Endothelial cell of umbilical vein (primary cell): ENCODE measurements at regions not wholly inside any gene's neighbourhood (a gene's known extent, or its start where the extent isn't known, plus 50 kb on each side); places are given as distances from the start of the nearest gene placed in this dataset.

Experiments used
- BruUV-seq: library from RNA; stranded (reverse); fragments of 400-500 nt; replicated peaks from 2 replicates; lab custom pipeline; 2021; lab: Mats Ljungman, UMichigan
- CTCF ChIA-PET: fragments of 300-600, 350-600 bp; sonication (Branson Sonifier 250); formaldehyde crosslinking; loops from one replicate; lab custom pipeline; 2021; ENCODE audit warnings: antibody characterized with exemption, inconsistent platforms; lab: Charles Lee
- POLR2A ChIA-PET: fragments of 300-600, 350-600 bp; sonication (Branson Sonifier 250); formaldehyde crosslinking; loops from one replicate; lab custom pipeline; 2021; ENCODE audit warnings: antibody characterized with exemption, inconsistent platforms; lab: Charles Lee
- DNase-seq: peaks from one replicate; pipeline ENCODE4 v3.0.0-alpha.2; 2011; ENCODE audit warnings: low read depth, low spot score
- FAIRE-seq: peaks from 2 replicates; lab custom pipeline; 2011; peaks lifted over from hg19 to GRCh38; lab: Jason Lieb, UNC
- H2AFZ ChIP-seq: 2 replicates; pipeline ENCODE4 v1.6.0; 2012; ENCODE audit warnings: low read depth, low read length, control low read depth, inconsistent platforms
- H3K27ac ChIP-seq: 2 replicates; pipeline ENCODE4 v1.5.1; 2011; ENCODE audit warnings: low read depth, mild to moderate bottlenecking, control low read depth, low read length, moderate library complexity; ENCODE audit not compliant: insufficient read depth
- H3K27me3 ChIP-seq, 2 experiments: 2 replicates each; pipeline versions ENCODE4 v1.6.0 to v1.6.1; 2011; ENCODE audit warnings: low read length in 2 of 2, mixed read lengths in 1 of 2; ENCODE audit not compliant: control insufficient read depth in 2 of 2, insufficient read depth in 2 of 2
- H3K36me3 ChIP-seq, 2 experiments: 2 replicates in 1 of 2; 3 replicates in 1 of 2; pipeline ENCODE4 v1.5.1; 2011; ENCODE audit warnings: low read length in 2 of 2, mild to moderate bottlenecking in 1 of 2, moderate library complexity in 1 of 2; ENCODE audit not compliant: control insufficient read depth in 2 of 2, insufficient read depth in 2 of 2; ENCODE audit errors: extremely low read depth in 1 of 2
- H3K4me1 ChIP-seq: 3 replicates; pipeline ENCODE4 v1.5.1; 2011; ENCODE audit warnings: mild to moderate bottlenecking, low read length; ENCODE audit not compliant: control insufficient read depth, insufficient read depth; ENCODE audit errors: extremely low read depth
- H3K4me2 ChIP-seq: 2 replicates; pipeline ENCODE4 v1.6.1; 2011; ENCODE audit warnings: low read length, control low read depth, mixed read lengths; ENCODE audit not compliant: insufficient read depth
- H3K4me3 ChIP-seq, 3 experiments: fragments of 200-600 bp in 1 of 3; sonication (generic), shearing (Covaris generic) in 1 of 3; replicated peaks in 1 of 3; 2 replicates each; pipeline ENCODE4 v1.5.1; 2011 to 2016; ENCODE audit warnings: control low read depth in 3 of 3, low read length in 3 of 3, mild to moderate bottlenecking in 2 of 3, inconsistent platforms in 1 of 3, low read depth in 1 of 3, moderate library complexity in 1 of 3; ENCODE audit not compliant: insufficient read depth in 1 of 3
- H3K79me2 ChIP-seq: 2 replicates; pipeline ENCODE4 v1.6.0; 2012; ENCODE audit warnings: low read length, inconsistent platforms; ENCODE audit not compliant: control insufficient read depth, insufficient read depth
- H3K9ac ChIP-seq: replicated peaks from 2 replicates; pipeline ENCODE3; 2011; ENCODE audit warnings: low read length, control low read depth; ENCODE audit not compliant: insufficient read depth; ENCODE audit errors: extremely low read depth
- H3K9me1 ChIP-seq: replicated peaks from 3 replicates; pipeline ENCODE4 v1.6.0; 2011; ENCODE audit warnings: mild to moderate bottlenecking, low read length; ENCODE audit not compliant: control insufficient read depth, insufficient read depth; ENCODE audit errors: extremely low read depth
- H3K9me3 ChIP-seq: replicated peaks from 2 replicates; pipeline ENCODE4 v1.5.1; 2012; ENCODE audit warnings: low read length, inconsistent platforms; ENCODE audit not compliant: control insufficient read depth, insufficient read depth
- H4K20me1 ChIP-seq: replicated peaks from 2 replicates; pipeline ENCODE3; 2011; ENCODE audit warnings: mild to moderate bottlenecking, low read length; ENCODE audit not compliant: control insufficient read depth, insufficient read depth; ENCODE audit errors: extremely low read depth
- CTCF ChIP-seq, 2 donors: IDR thresholded peaks; 1 replicate in 1 of 2; 2 replicates in 1 of 2; pipeline ENCODE4 v1.5.1; 2011; ENCODE audit warnings: low read length in 2 of 2, mild to moderate bottlenecking in 2 of 2, moderate library complexity in 2 of 2, control low read depth in 1 of 2, inconsistent platforms in 1 of 2, low read depth in 1 of 2; ENCODE audit not compliant: insufficient read depth in 1 of 2; ENCODE audit errors: extremely low read depth in 1 of 2
- EZH2 ChIP-seq: IDR thresholded peaks from 2 replicates; pipeline ENCODE4 v1.6.1; 2012; ENCODE audit warnings: borderline replicate concordance, low read depth, mild to moderate bottlenecking, moderate library complexity, low read length, inconsistent platforms; ENCODE audit not compliant: severe bottlenecking
- FOS ChIP-seq: IDR thresholded peaks from 2 replicates; pipeline ENCODE4 v1.6.1; 2011; ENCODE audit warnings: mild to moderate bottlenecking, low read length, moderate library complexity, borderline replicate concordance; ENCODE audit not compliant: insufficient read depth
- GATA2 ChIP-seq: IDR thresholded peaks from 2 replicates; pipeline ENCODE4 v1.7.0; 2011; ENCODE audit warnings: low read depth, mild to moderate bottlenecking, moderate library complexity, mixed read lengths, low read length; ENCODE audit not compliant: insufficient read length, insufficient read depth
- JUN ChIP-seq: IDR thresholded peaks from 2 replicates; pipeline ENCODE4 v1.6.1; 2011; ENCODE audit warnings: borderline replicate concordance, low read depth; ENCODE audit not compliant: insufficient read length, insufficient read depth
- MYC ChIP-seq: IDR thresholded peaks from one replicate; pipeline ENCODE4 v1.6.1; 2011; ENCODE audit warnings: mild to moderate bottlenecking, low read depth, low read length
- POLR2A ChIP-seq: IDR thresholded peaks from 2 replicates; pipeline ENCODE4 v1.6.1; 2012; ENCODE audit warnings: low read depth, mild to moderate bottlenecking, control low read depth, low read length
- POLR2AphosphoS5 ChIP-seq: IDR thresholded peaks from 2 replicates; pipeline ENCODE4 v1.6.1; 2012; ENCODE audit warnings: low read depth, mild to moderate bottlenecking, control low read depth, low read length, moderate library complexity; ENCODE audit not compliant: insufficient read depth
- dilution Hi-C: fragments of 300-500 bp; cut with MboI; formaldehyde crosslinking; loops from one replicate; pipeline ENCODE4 v1.15.0; 2019; ENCODE audit warnings: low sequenced_read_pairs; ENCODE audit not compliant: extremely low pct_ligation_motif_present
- intact Hi-C: fragments of 100-400 bp; cut with micrococcal nuclease; formaldehyde crosslinking; loops from one replicate; pipeline ENCODE4 v1.10.0; 2022
- TF ChIP-seq, protein P1 (sequence below): IDR thresholded peaks from 2 replicates; pipeline ENCODE4 v1.6.1; 2011; ENCODE audit not compliant: insufficient read depth, insufficient read length

DNA sequence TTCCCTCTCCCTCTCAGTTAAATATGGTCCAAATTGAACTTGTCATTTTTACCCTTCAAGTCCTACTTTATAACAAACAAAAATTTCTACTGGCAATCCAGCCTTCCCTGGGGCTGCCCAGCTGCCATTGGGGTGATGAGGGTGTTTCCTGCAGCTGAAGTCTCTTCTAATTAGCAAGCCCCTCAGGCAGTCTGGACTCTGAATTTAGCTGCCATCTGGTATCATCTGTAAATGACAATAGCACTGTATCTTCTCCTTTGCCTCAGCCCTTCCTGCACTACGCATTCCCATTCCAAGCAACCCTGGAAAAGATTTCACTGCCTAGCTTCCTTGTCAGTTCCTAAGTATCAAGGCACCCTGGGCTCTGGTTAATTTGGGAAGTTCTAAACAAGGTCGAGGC lies 331.1 kb upstream of the KLF12 start:
- no peak overlapping the region for H2AFZ ChIP-seq
- no TSS peak for BruUV-seq
- no peak overlapping the region for H3K27ac ChIP-seq
- no peak for DNase-seq
- no peak for FAIRE-seq
- no peaks in the 10 kb centered on the region for H3K36me3 ChIP-seq
- no peak overlapping the region for H3K4me3 ChIP-seq
- no peaks in the 10 kb centered on the region for H3K27me3 ChIP-seq
- H3K79me2 ChIP-seq = no peaks in the 10 kb centered on the region
- no peaks in the 10 kb centered on the region for H3K9me1 ChIP-seq
- ChIA-PET CTCF (interaction anchor here (1.1 to 1.2 kb wide), 2 partner anchors 754 to 793 kb away, joined by 3 to 4 read pairs; no protein-coding TSS in a partner anchor), POLR2A (no interaction called here)
- no peaks in the 10 kb centered on the region for H4K20me1 ChIP-seq
- intact Hi-C loops = no loop called here
- dilution Hi-C loops = no loop called here
- H3K9ac ChIP-seq = no peak overlapping the region
- TF ChIP-seq GATA2 = no peak
- H3K9me3 ChIP-seq = no peaks in the 10 kb centered on the region
- no peak overlapping the region for H3K4me2 ChIP-seq
- H3K4me1 ChIP-seq = no peaks in the 10 kb centered on the region

- no peaks in the 10 kb centered on the region for H3K4me1 ChIP-seq
- ChIA-PET CTCF (interaction anchor here (1.1 to 1.2 kb wide), 2 partner anchors 755 to 793 kb away, joined by 3 to 4 read pairs; no protein-coding TSS in a partner anchor), POLR2A (no interaction called here)
- H3K4me2 ChIP-seq = no peak overlapping the region
- no peaks in the 10 kb centered on the region for H3K36me3 ChIP-seq
- H3K4me3 ChIP-seq = no peak overlapping the region
- H3K27me3 ChIP-seq = no peaks in the 10 kb centered on the region
- H3K9me3 ChIP-seq = no peaks in the 10 kb centered on the region
- no peak overlapping the region for H3K9ac ChIP-seq
- no peaks in the 10 kb centered on the region for H3K79me2 ChIP-seq
- H3K27ac ChIP-seq = no peak overlapping the region
- H2AFZ ChIP-seq = no peak overlapping the region
- BruUV-seq = no TSS peak
- FAIRE-seq (no peak), DNase-seq (no peak)
- no peaks in the 10 kb centered on the region for H3K9me1 ChIP-seq
- TF ChIP-seq EZH2 (no peak), GATA2 (no peak), POLR2AphosphoS5 (no peak), MYC (no peak), FOS (no peak), CTCF (IDR thresholded peaks at IDR 0.05; ENCODE audit: extremely low read depth in 1 of 2, insufficient read depth in 1 of 2, low read depth in 1 of 2, low read length in 2 of 2) (no peak), POLR2A (no peak), JUN (no peak)
- TF ChIP-seq, protein P1, sequence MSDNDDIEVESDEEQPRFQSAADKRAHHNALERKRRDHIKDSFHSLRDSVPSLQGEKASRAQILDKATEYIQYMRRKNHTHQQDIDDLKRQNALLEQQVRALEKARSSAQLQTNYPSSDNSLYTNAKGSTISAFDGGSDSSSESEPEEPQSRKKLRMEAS = no peak
- intact Hi-C loops = no loop called here
- dilution Hi-C loops = no loop called here
- no peaks in the 10 kb centered on the region for H4K20me1 ChIP-seq
Observed at GRCh38 chr13:74464670-74465069, 330.5 kb upstream of the KLF12 start.
